Activated CD8-positive, alpha-beta T cell treated with anti-CD3 and anti-CD28 coated beads, Interleukin-2, amount 10 ng/mL, durations not matched to agents 7 days and 5 days (primary cell): ENCODE measurements at regions not wholly inside any gene's neighbourhood (a gene's known extent, or its start where the extent isn't known, plus 50 kb on each side); places are given as distances from the start of the nearest gene placed in this dataset.
A peak's percentile ranks its signal among the peaks of the same experiment; 100 is the strongest.

ENCODE experiments used
- ATAC-seq: fragments of 150-1000 bp; cut with Tn5 transposase; one replicate; pipeline ENCODE4 v1.10.0; 2021; ENCODE audit warnings: moderate library complexity
- CTCF ChIA-PET: fragments of 350-600 bp; sonication (Branson Sonifier 250); formaldehyde crosslinking; loops from one replicate; lab custom pipeline; 2021; ENCODE audit warnings: antibody characterized with exemption; lab: Charles Lee
- POLR2A ChIA-PET: fragments of 350-600 bp; sonication (Branson Sonifier 250); formaldehyde crosslinking; loops from one replicate; lab custom pipeline; 2021; ENCODE audit warnings: antibody characterized with exemption; lab: Charles Lee
- DNase-seq: peaks from one replicate; pipeline ENCODE4 v3.0.0-alpha.2; 2020
- H3K27ac Mint-ChIP-seq: one replicate; pipeline ENCODE4 v1.8.0; 2021; ENCODE audit warnings: mild to moderate bottlenecking, mixed read lengths
- H3K27me3 Mint-ChIP-seq: one replicate; pipeline ENCODE4 v1.8.0; 2021; ENCODE audit warnings: low read depth, mixed read lengths
- H3K36me3 Mint-ChIP-seq: one replicate; pipeline ENCODE4 v1.8.0; 2021; ENCODE audit warnings: low read depth, mixed read lengths
- H3K4me1 Mint-ChIP-seq: one replicate; pipeline ENCODE4 v1.8.0; 2021; ENCODE audit warnings: low read depth, mixed read lengths
- H3K4me3 Mint-ChIP-seq: one replicate; pipeline ENCODE4 v1.8.0; 2021; ENCODE audit warnings: mild to moderate bottlenecking, mixed read lengths
- H3K9me3 Mint-ChIP-seq: one replicate; pipeline ENCODE4 v1.8.0; 2022; ENCODE audit warnings: mixed read lengths; ENCODE audit not compliant: insufficient read depth

GRCh38 chr1:19591482-19592091, 52.5 kb upstream of the NBL1 start:
- no peak for ATAC-seq
- H3K4me3 Mint-ChIP-seq, result no peak overlapping the region
- DNase-seq, result no peak
- ChIA-PET CTCF (interaction anchor here (1.2 to 1.4 kb wide), 3 partner anchors 9 to 62 kb away, joined by 3 to 8 read pairs (median 5); no protein-coding TSS in a partner anchor), POLR2A (no interaction called here)
- peaks cover 5% of the 10 kb centered on the region for H3K27me3 Mint-ChIP-seq
- no peaks in the 10 kb centered on the region for H3K9me3 Mint-ChIP-seq
- no peaks in the 10 kb centered on the region for H3K36me3 Mint-ChIP-seq
- H3K27ac Mint-ChIP-seq, result no peak overlapping the region
- H3K4me1 Mint-ChIP-seq, result peaks cover 7% of the 10 kb centered on the region

- Mint-ChIP-seq H3K36me3 (no peaks in the 10 kb centered on the region), H3K27ac (no peak overlapping the region), H3K4me1 (peaks cover 10% of the 10 kb centered on the region), H3K9me3 (no peaks in the 10 kb centered on the region), H3K27me3 (peaks cover 6% of the 10 kb centered on the region), H3K4me3 (no peak overlapping the region)
- CTCF ChIA-PET, result interaction anchor here (4.4 to 6.9 kb wide), 2 partner anchors 98 to 193 kb away, joined by 32 to 54 read pairs; no protein-coding TSS in a partner anchor
- DNase-seq (no peak), ATAC-seq (no peak)
- POLR2A ChIA-PET, result no interaction called here
These were observed 58.6 kb upstream of the NBL1 start for GRCh38 chr1:19585507-19585906.

- Mint-ChIP-seq H3K9me3 (no peaks in the 10 kb centered on the region), H3K27me3 (peaks cover 7% of the 10 kb centered on the region), H3K27ac (no peak overlapping the region), H3K4me3 (no peak overlapping the region), H3K4me1 (peaks cover 10% of the 10 kb centered on the region), H3K36me3 (no peaks in the 10 kb centered on the region)
- ATAC-seq (peak; percentile 99), DNase-seq (peak; percentile 82)
- ChIA-PET POLR2A (interaction anchor here (1.0 kb wide), 1 partner anchor 15 kb away, joined by 4 read pairs; a partner anchor contains a TSS), CTCF (interaction anchor here (0.6 to 6.9 kb wide), 52 partner anchors 8 to 463 kb away, joined by 3 to 54 read pairs (median 4); a partner anchor contains a TSS)
These were observed 61.8 kb upstream of the NBL1 start for GRCh38 chr1:19582318-19582717.

GRCh38 chr1:19581381-19581780, 62.7 kb upstream of the NBL1 start:
- POLR2A ChIA-PET, result no interaction called here
- ATAC-seq, result no peak
- peaks cover 10% of the 10 kb centered on the region for H3K4me1 Mint-ChIP-seq
- H3K9me3 Mint-ChIP-seq, result no peaks in the 10 kb centered on the region
- no peaks in the 10 kb centered on the region for H3K36me3 Mint-ChIP-seq
- no peak overlapping the region for H3K4me3 Mint-ChIP-seq
- peaks cover 10% of the 10 kb centered on the region for H3K27me3 Mint-ChIP-seq
- no peak for DNase-seq
- H3K27ac Mint-ChIP-seq, result no peak overlapping the region
- CTCF ChIA-PET, result interaction anchor here (0.8 to 6.9 kb wide), 35 partner anchors 9 to 462 kb away, joined by 3 to 54 read pairs (median 5); a partner anchor contains a TSS

GRCh38 chr1:19577561-19577960, 66.5 kb upstream of the NBL1 start:
- ChIA-PET CTCF (no interaction called here), POLR2A (no interaction called here)
- H3K4me1 Mint-ChIP-seq, result peaks cover 9% of the 10 kb centered on the region
- no peak overlapping the region for H3K4me3 Mint-ChIP-seq
- no peak for ATAC-seq
- H3K36me3 Mint-ChIP-seq, result no peaks in the 10 kb centered on the region
- DNase-seq, result no peak
- no peak overlapping the region for H3K27ac Mint-ChIP-seq
- no peaks in the 10 kb centered on the region for H3K9me3 Mint-ChIP-seq
- H3K27me3 Mint-ChIP-seq, result peaks cover 16% of the 10 kb centered on the region

- ATAC-seq (no peak), DNase-seq (no peak)
- peaks cover 5% of the 10 kb centered on the region for H3K4me1 Mint-ChIP-seq
- no peak overlapping the region for H3K27ac Mint-ChIP-seq
- POLR2A ChIA-PET, result interaction anchor here (0.6 kb wide), 1 partner anchor 168 kb away, joined by 3 read pairs; no protein-coding TSS in a partner anchor
- CTCF ChIA-PET, result interaction anchor here (0.8 kb wide), 1 partner anchor 89 kb away, joined by 3 read pairs; no protein-coding TSS in a partner anchor
- H3K36me3 Mint-ChIP-seq, result no peaks in the 10 kb centered on the region
- H3K27me3 Mint-ChIP-seq, result peaks cover 18% of the 10 kb centered on the region
- H3K4me3 Mint-ChIP-seq, result no peak overlapping the region
- no peaks in the 10 kb centered on the region for H3K9me3 Mint-ChIP-seq
These were observed 67.1 kb upstream of the NBL1 start for GRCh38 chr1:19577036-19577435.

DNA sequence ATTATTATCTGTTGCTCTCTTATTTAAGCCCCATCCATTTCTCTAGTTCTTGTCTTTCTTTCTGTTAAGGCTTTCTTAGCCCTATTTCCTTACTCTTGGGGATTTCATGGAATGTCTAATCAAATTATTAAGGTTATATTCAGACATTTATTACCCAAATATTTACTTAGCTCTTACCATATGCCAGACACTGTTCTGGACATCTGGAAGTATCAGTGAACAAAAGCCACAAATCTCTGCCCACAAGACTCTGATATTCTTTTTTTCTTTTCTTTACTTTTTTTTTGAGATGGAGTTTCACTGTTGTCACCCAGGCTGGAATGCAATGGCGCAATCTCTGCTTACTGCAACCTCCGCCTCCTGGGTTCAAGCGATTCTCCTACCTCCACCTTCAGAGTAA, 74.3 kb upstream of the NBL1 start:
- no peak for DNase-seq
- H3K27ac Mint-ChIP-seq, result no peak overlapping the region
- no peaks in the 10 kb centered on the region for H3K9me3 Mint-ChIP-seq
- no peak overlapping the region for H3K4me3 Mint-ChIP-seq
- H3K36me3 Mint-ChIP-seq, result no peaks in the 10 kb centered on the region
- no peaks in the 10 kb centered on the region for H3K4me1 Mint-ChIP-seq
- ChIA-PET CTCF (no interaction called here), POLR2A (interaction anchor here (0.7 kb wide), 1 partner anchor 83 kb away, joined by 3 read pairs; no protein-coding TSS in a partner anchor)
- ATAC-seq, result no peak
- peaks cover 14% of the 10 kb centered on the region for H3K27me3 Mint-ChIP-seq

GRCh38 chr1:19567041-19567440, 77.1 kb upstream of the NBL1 start:
- Mint-ChIP-seq H3K4me3 (no peak overlapping the region), H3K27ac (no peak overlapping the region), H3K27me3 (peaks cover 5% of the 10 kb centered on the region), H3K9me3 (no peaks in the 10 kb centered on the region), H3K36me3 (no peaks in the 10 kb centered on the region), H3K4me1 (no peaks in the 10 kb centered on the region)
- DNase-seq (no peak), ATAC-seq (no peak)
- POLR2A ChIA-PET, result no interaction called here
- CTCF ChIA-PET, result interaction anchor here (1.4 kb wide), 1 partner anchor 81 kb away, joined by 4 read pairs; no protein-coding TSS in a partner anchor

DNA sequence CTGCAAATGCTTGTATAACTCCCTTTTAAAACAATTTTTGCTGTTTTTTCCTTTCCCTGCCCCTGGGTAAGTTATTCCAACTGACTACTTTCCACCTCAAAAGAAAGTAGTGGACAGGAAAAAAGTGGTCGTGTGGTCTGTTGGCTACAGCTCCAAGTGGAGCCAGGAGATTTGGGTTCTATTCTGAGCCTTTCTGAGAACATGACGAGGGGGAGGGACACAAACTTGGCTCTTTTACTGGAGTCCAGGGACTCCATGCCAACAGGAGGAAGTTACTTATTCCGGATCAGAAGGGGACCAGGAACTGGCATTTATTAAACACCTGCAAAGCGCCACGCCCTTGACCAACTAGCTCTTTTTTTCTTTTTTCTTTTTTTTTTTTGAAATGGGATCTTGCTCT, 79.0 kb upstream of the CAPZB start:
- DNase-seq, result no peak
- Mint-ChIP-seq H3K4me1 (no peaks in the 10 kb centered on the region), H3K27ac (no peak overlapping the region), H3K27me3 (no peaks in the 10 kb centered on the region), H3K4me3 (no peak overlapping the region), H3K9me3 (no peaks in the 10 kb centered on the region), H3K36me3 (no peaks in the 10 kb centered on the region)
- CTCF ChIA-PET, result no interaction called here
- no peak for ATAC-seq
- POLR2A ChIA-PET, result no interaction called here

GRCh38 chr1:19563324-19564097, 78.2 kb upstream of the CAPZB start:
- ChIA-PET POLR2A (no interaction called here), CTCF (interaction anchor here (0.9 kb wide), 1 partner anchor 19 kb away, joined by 3 read pairs; no protein-coding TSS in a partner anchor)
- Mint-ChIP-seq H3K27ac (no peak overlapping the region), H3K4me3 (no peak overlapping the region), H3K36me3 (no peaks in the 10 kb centered on the region), H3K9me3 (no peaks in the 10 kb centered on the region), H3K4me1 (peaks cover 3% of the 10 kb centered on the region), H3K27me3 (no peaks in the 10 kb centered on the region)
- no peak for DNase-seq
- no peak for ATAC-seq

DNA sequence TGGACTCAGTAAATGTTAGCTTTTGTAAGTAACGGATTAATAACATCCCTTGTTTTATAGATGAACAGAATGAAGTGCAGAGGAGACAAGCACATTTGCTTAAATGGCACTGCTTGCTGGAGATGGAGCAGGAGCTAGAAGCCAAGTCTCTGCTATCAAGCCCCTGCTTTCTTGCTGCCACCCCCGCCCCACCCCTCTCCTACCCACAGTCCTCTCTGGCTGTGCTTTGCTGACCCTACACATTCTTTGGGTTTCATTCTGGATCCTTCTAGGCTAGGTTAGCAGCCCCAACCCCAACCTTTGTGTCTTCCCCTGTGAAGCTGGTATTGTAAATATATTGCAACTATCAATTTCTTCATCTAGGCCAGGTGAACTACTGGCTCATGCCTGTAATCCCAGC, 77.5 kb upstream of the CAPZB start:
- Mint-ChIP-seq H3K4me1 (peaks cover 4% of the 10 kb centered on the region), H3K27ac (no peak overlapping the region), H3K4me3 (no peak overlapping the region), H3K36me3 (no peaks in the 10 kb centered on the region), H3K27me3 (peaks cover 5% of the 10 kb centered on the region), H3K9me3 (no peaks in the 10 kb centered on the region)
- CTCF ChIA-PET, result interaction anchor here (0.9 kb wide), 1 partner anchor 19 kb away, joined by 3 read pairs; no protein-coding TSS in a partner anchor
- POLR2A ChIA-PET, result no interaction called here
- no peak for DNase-seq
- ATAC-seq, result no peak

GRCh38 chr1:19560480-19560879, 75.1 kb upstream of the CAPZB start:
- no peaks in the 10 kb centered on the region for H3K9me3 Mint-ChIP-seq
- ATAC-seq (no peak), DNase-seq (no peak)
- CTCF ChIA-PET, result no interaction called here
- H3K4me3 Mint-ChIP-seq, result no peak overlapping the region
- POLR2A ChIA-PET, result no interaction called here
- peaks cover 9% of the 10 kb centered on the region for H3K27me3 Mint-ChIP-seq
- H3K27ac Mint-ChIP-seq, result no peak overlapping the region
- H3K36me3 Mint-ChIP-seq, result no peaks in the 10 kb centered on the region
- H3K4me1 Mint-ChIP-seq, result peaks cover 4% of the 10 kb centered on the region
